ENCODE measurements at regions not wholly inside any gene's neighbourhood (a gene's known extent, or its start where the extent isn't known, plus 50 kb on each side); places are given as distances from the start of the nearest gene placed in this dataset.

- Histone ChIP-seq H3K36me3 (ENCODE audit: control insufficient read depth in 2 of 2, extremely low read depth in 1 of 2, insufficient read depth in 2 of 2, low read length in 2 of 2) (no peaks in the 10 kb centered on the region), H3K27ac (ENCODE audit: insufficient read depth, low read depth, low read length) (no peak overlapping the region), H3K4me3 (replicated peaks in 1 of 3; ENCODE audit: insufficient read depth in 1 of 3, low read depth in 1 of 3, low read length in 3 of 3) (no peak overlapping the region), H3K9ac (replicated peaks; ENCODE audit: extremely low read depth, insufficient read depth, low read length) (no peak overlapping the region), H3K4me1 (ENCODE audit: control insufficient read depth, extremely low read depth, insufficient read depth, low read length) (no peaks in the 10 kb centered on the region), H3K4me2 (ENCODE audit: insufficient read depth, low read length) (no peak overlapping the region), H3K9me1 (replicated peaks; ENCODE audit: control insufficient read depth, extremely low read depth, insufficient read depth, low read length) (no peaks in the 10 kb centered on the region), H4K20me1 (replicated peaks; ENCODE audit: control insufficient read depth, extremely low read depth, insufficient read depth, low read length) (no peaks in the 10 kb centered on the region), H3K79me2 (ENCODE audit: control insufficient read depth, insufficient read depth, low read length) (no peaks in the 10 kb centered on the region), H3K27me3 (ENCODE audit: control insufficient read depth in 2 of 2, insufficient read depth in 2 of 2, low read length in 2 of 2) (no peaks in the 10 kb centered on the region), H2AFZ (ENCODE audit: low read depth, low read length) (no peak overlapping the region), H3K9me3 (replicated peaks; ENCODE audit: control insufficient read depth, insufficient read depth, low read length) (no peaks in the 10 kb centered on the region)
- no TSS peak for BruUV-seq (replicated peaks)
- DNase-seq (ENCODE audit: low read depth, low spot score) = no peak
- no peak for FAIRE-seq
- ChIA-PET CTCF (no interaction called here), POLR2A (no interaction called here)
- dilution Hi-C loops (cut with MboI; ENCODE audit: extremely low pct_ligation_motif_present, low sequenced_read_pairs) (no loop called here), intact Hi-C loops (cut with micrococcal nuclease) (no loop called here)
- TF ChIP-seq GATA2 (IDR thresholded peaks at IDR 0.05; ENCODE audit: insufficient read depth, insufficient read length, low read depth, low read length) (no peak), POLR2AphosphoS5 (IDR thresholded peaks at IDR 0.05; ENCODE audit: insufficient read depth, low read depth, low read length) (no peak), EZH2 (IDR thresholded peaks at IDR 0.05; ENCODE audit: borderline replicate concordance, low read depth, low read length, severe bottlenecking) (no peak), POLR2A (IDR thresholded peaks at IDR 0.05; ENCODE audit: low read depth, low read length) (no peak), JUN (IDR thresholded peaks at IDR 0.05; ENCODE audit: borderline replicate concordance, insufficient read depth, insufficient read length, low read depth) (no peak), FOS (IDR thresholded peaks at IDR 0.05; ENCODE audit: borderline replicate concordance, insufficient read depth, low read length) (no peak), MYC (IDR thresholded peaks at IDR 0.05; ENCODE audit: low read depth, low read length) (no peak)
- TF ChIP-seq, protein P1, sequence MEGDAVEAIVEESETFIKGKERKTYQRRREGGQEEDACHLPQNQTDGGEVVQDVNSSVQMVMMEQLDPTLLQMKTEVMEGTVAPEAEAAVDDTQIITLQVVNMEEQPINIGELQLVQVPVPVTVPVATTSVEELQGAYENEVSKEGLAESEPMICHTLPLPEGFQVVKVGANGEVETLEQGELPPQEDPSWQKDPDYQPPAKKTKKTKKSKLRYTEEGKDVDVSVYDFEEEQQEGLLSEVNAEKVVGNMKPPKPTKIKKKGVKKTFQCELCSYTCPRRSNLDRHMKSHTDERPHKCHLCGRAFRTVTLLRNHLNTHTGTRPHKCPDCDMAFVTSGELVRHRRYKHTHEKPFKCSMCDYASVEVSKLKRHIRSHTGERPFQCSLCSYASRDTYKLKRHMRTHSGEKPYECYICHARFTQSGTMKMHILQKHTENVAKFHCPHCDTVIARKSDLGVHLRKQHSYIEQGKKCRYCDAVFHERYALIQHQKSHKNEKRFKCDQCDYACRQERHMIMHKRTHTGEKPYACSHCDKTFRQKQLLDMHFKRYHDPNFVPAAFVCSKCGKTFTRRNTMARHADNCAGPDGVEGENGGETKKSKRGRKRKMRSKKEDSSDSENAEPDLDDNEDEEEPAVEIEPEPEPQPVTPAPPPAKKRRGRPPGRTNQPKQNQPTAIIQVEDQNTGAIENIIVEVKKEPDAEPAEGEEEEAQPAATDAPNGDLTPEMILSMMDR (IDR thresholded peaks at IDR 0.05; ENCODE audit: extremely low read depth in 1 of 2, insufficient read depth in 1 of 2, low read depth in 1 of 2, low read length in 2 of 2) = no peak
- TF ChIP-seq, protein P2, sequence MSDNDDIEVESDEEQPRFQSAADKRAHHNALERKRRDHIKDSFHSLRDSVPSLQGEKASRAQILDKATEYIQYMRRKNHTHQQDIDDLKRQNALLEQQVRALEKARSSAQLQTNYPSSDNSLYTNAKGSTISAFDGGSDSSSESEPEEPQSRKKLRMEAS (IDR thresholded peaks at IDR 0.05; ENCODE audit: insufficient read depth, insufficient read length) = no peak
Observed at GRCh38 chr3:182516597-182517336, 276.5 kb upstream of the ATP11B start.
